H1 (cell line): ENCODE measurements at regions not wholly inside any gene's neighbourhood (a gene's known extent, or its start where the extent isn't known, plus 50 kb on each side); places are given as distances from the start of the nearest gene placed in this dataset.

ENCODE experiments used
- CTCF ChIA-PET: fragments of 300-600 bp; sonication (Branson Sonifier 250); formaldehyde crosslinking; loops from one replicate; lab custom pipeline; 2021; ENCODE audit not compliant: partially characterized antibody; lab: Charles Lee
- POLR2A ChIA-PET: fragments of 300-600 bp; sonication (Branson Sonifier 250); formaldehyde crosslinking; loops from one replicate; lab custom pipeline; 2021; ENCODE audit warnings: inconsistent platforms; ENCODE audit not compliant: partially characterized antibody; lab: Charles Lee
- DNase-seq, 2 experiments: peaks; one replicate each; pipeline versions ENCODE4 v3.0.0 to v3.0.0-alpha.2; 2010 to 2022; ENCODE audit warnings: low spot score in 2 of 2, low read depth in 1 of 2, mixed read lengths in 1 of 2
- FAIRE-seq: peaks from 2 replicates; lab custom pipeline; 2011; peaks lifted over from hg19 to GRCh38; lab: Jason Lieb, UNC
- H2AFZ ChIP-seq: 2 replicates; pipeline ENCODE4 v1.8.1; 2012; ENCODE audit warnings: low read length, inconsistent platforms
- H2AK5ac ChIP-seq: 2 replicates; pipeline ENCODE4 v1.6.1; 2013; ENCODE audit warnings: low read depth, low read length
- H2BK120ac ChIP-seq: replicated peaks from 2 replicates; pipeline ENCODE3; 2013; ENCODE audit warnings: low read depth, low read length, inconsistent platforms
- H2BK12ac ChIP-seq: 2 replicates; pipeline ENCODE4 v1.6.1; 2013; ENCODE audit warnings: low read depth, low read length
- H2BK15ac ChIP-seq: 2 replicates; pipeline ENCODE4 v1.6.1; 2013; ENCODE audit warnings: low read length
- H2BK20ac ChIP-seq: 2 replicates; pipeline ENCODE4 v1.6.1; 2013; ENCODE audit warnings: low read length
- H2BK5ac ChIP-seq: 2 replicates; pipeline ENCODE4 v1.6.1; 2013; ENCODE audit warnings: low read depth, low read length
- H3K14ac ChIP-seq: 2 replicates; pipeline ENCODE4 v1.6.1; 2013; ENCODE audit warnings: inconsistent platforms; ENCODE audit not compliant: insufficient read length
- H3K18ac ChIP-seq: 2 replicates; pipeline ENCODE4 v1.6.1; 2013; ENCODE audit warnings: low read length; ENCODE audit errors: extremely low read depth
- H3K23ac ChIP-seq: 2 replicates; pipeline ENCODE4 v1.6.1; 2013; ENCODE audit warnings: inconsistent platforms; ENCODE audit not compliant: insufficient read length
- H3K23me2 ChIP-seq: 2 replicates; pipeline ENCODE4 v1.6.1; 2013; ENCODE audit warnings: low read depth, low read length
- H3K27ac ChIP-seq: 2 replicates; pipeline ENCODE4 v1.6.1; 2011; ENCODE audit warnings: low read depth, low read length, inconsistent platforms
- H3K27me3 ChIP-seq, 4 experiments: replicated peaks in 1 of 4; 1 replicate in 1 of 4; 2 replicates in 3 of 4; pipeline versions ENCODE4 v1.6.1 to v1.8.1; 2011 to 2013; ENCODE audit warnings: low read length in 3 of 4, mild to moderate bottlenecking in 3 of 4, inconsistent platforms in 2 of 4, mixed read lengths in 2 of 4, moderate library complexity in 1 of 4; ENCODE audit not compliant: control insufficient read depth in 3 of 4, insufficient read depth in 3 of 4; ENCODE audit errors: extremely low read depth in 1 of 4
- H3K36me3 ChIP-seq, 4 experiments: 2 replicates each; pipeline versions ENCODE4 v1.6.1 to v1.8.1; 2011 to 2013; ENCODE audit warnings: mild to moderate bottlenecking in 4 of 4, low read length in 3 of 4, moderate library complexity in 2 of 4, control low read depth in 1 of 4, inconsistent platforms in 1 of 4; ENCODE audit not compliant: insufficient read depth in 4 of 4, control insufficient read depth in 2 of 4
- H3K4ac ChIP-seq: replicated peaks from 2 replicates; pipeline ENCODE3; 2013; ENCODE audit warnings: low read length, low read depth, mixed read lengths, inconsistent platforms; ENCODE audit not compliant: insufficient read length
- H3K4me1 ChIP-seq, 4 experiments: replicated peaks in 1 of 4; 1 replicate in 1 of 4; 2 replicates in 3 of 4; pipeline versions ENCODE4 v1.6.1 to v1.8.1; 2011 to 2013; ENCODE audit warnings: low read length in 3 of 4, inconsistent platforms in 2 of 4, mixed read lengths in 1 of 4; ENCODE audit not compliant: insufficient read depth in 4 of 4, control insufficient read depth in 3 of 4
- H3K4me2 ChIP-seq, 2 experiments: 2 replicates each; pipeline versions ENCODE4 v1.6.1 to v1.8.1; 2011 to 2013; ENCODE audit warnings: low read depth in 2 of 2, low read length in 2 of 2, control low read depth in 1 of 2, inconsistent platforms in 1 of 2, mild to moderate bottlenecking in 1 of 2; ENCODE audit not compliant: insufficient read depth in 1 of 2
- H3K4me3 ChIP-seq, 4 experiments: fragments of 200-600, 300-600 bp in 1 of 4; sonication (generic), shearing (Covaris generic), sonication (Bioruptor Twin) in 1 of 4; 2 replicates each; pipeline versions ENCODE4 v1.5.1 to v1.8.1; 2011 to 2016; ENCODE audit warnings: low read length in 4 of 4, low read depth in 3 of 4, control low read depth in 2 of 4, inconsistent platforms in 2 of 4, mild to moderate bottlenecking in 2 of 4, mixed read lengths in 1 of 4, moderate library complexity in 1 of 4; ENCODE audit not compliant: insufficient read depth in 2 of 4; ENCODE audit errors: extremely low read depth in 1 of 4
- H3K56ac ChIP-seq: replicated peaks from 2 replicates; pipeline ENCODE3; 2013; ENCODE audit warnings: low read depth, mild to moderate bottlenecking, mixed read lengths, low read length, inconsistent platforms; ENCODE audit not compliant: insufficient read length
- H3K79me1 ChIP-seq: 2 replicates; pipeline ENCODE4 v1.6.1; 2013; ENCODE audit warnings: low read depth, low read length, control low read depth
- H3K79me2 ChIP-seq, 2 experiments: 2 replicates each; pipeline versions ENCODE4 v1.6.1 to v1.8.1; 2012 to 2013; ENCODE audit warnings: low read length in 2 of 2, mild to moderate bottlenecking in 2 of 2, inconsistent platforms in 1 of 2; ENCODE audit not compliant: insufficient read depth in 2 of 2, control insufficient read depth in 1 of 2
- H3K9ac ChIP-seq, 4 experiments: replicated peaks in 1 of 4; 1 replicate in 1 of 4; 2 replicates in 3 of 4; pipeline versions ENCODE4 v1.6.1 to v1.8.1; 2011 to 2013; ENCODE audit warnings: low read depth in 3 of 4, low read length in 3 of 4, control low read depth in 2 of 4, mild to moderate bottlenecking in 2 of 4, moderate library complexity in 2 of 4, inconsistent platforms in 1 of 4; ENCODE audit errors: extremely low read depth in 1 of 4
- H3K9me3 ChIP-seq, 2 experiments: 2 replicates each; pipeline versions ENCODE4 v1.6.1 to v1.8.1; 2012 to 2013; ENCODE audit warnings: mild to moderate bottlenecking in 2 of 2, moderate library complexity in 2 of 2, control low read depth in 1 of 2, inconsistent platforms in 1 of 2, low read depth in 1 of 2, low read length in 1 of 2, mixed read lengths in 1 of 2; ENCODE audit not compliant: insufficient read depth in 2 of 2
- H4K20me1 ChIP-seq, 2 experiments: replicated peaks in 1 of 2; 2 replicates each; pipeline versions ENCODE3 to v1.8.1; 2011 to 2013; ENCODE audit warnings: inconsistent platforms in 2 of 2, low read length in 2 of 2, mild to moderate bottlenecking in 1 of 2; ENCODE audit not compliant: insufficient read depth in 2 of 2, control insufficient read depth in 1 of 2
- H4K5ac ChIP-seq: 2 replicates; pipeline ENCODE4 v1.6.1; 2013; ENCODE audit warnings: low read length, low read depth, mixed read lengths, inconsistent platforms; ENCODE audit not compliant: insufficient read length
- H4K8ac ChIP-seq: 2 replicates; pipeline ENCODE4 v1.8.0; 2013; ENCODE audit warnings: mild to moderate bottlenecking, moderate library complexity, low read length, inconsistent platforms; ENCODE audit not compliant: insufficient read depth; ENCODE audit errors: extremely low read depth
- H4K91ac ChIP-seq: replicated peaks from 2 replicates; pipeline ENCODE3; 2013; ENCODE audit warnings: low read length, mixed read lengths, inconsistent platforms; ENCODE audit not compliant: insufficient read length
- ASH2L ChIP-seq: fragments of 200-600, 300-600 bp; sonication (generic); IDR thresholded peaks from one replicate; pipeline ENCODE4 v1.7.1; 2017; ENCODE audit warnings: low read length
- CBX8 ChIP-seq: fragments of 300-800, 300-1000 bp; sonication (generic); IDR thresholded peaks from 2 replicates; pipeline ENCODE4 v1.7.1; 2016; ENCODE audit warnings: low read depth, low read length, borderline replicate concordance
- CHD2 ChIP-seq: IDR thresholded peaks from 2 replicates; pipeline ENCODE4 v1.6.1; 2012; ENCODE audit warnings: low read length, improper control_type of control experiment
- CTBP2 ChIP-seq: IDR thresholded peaks from 2 replicates; pipeline ENCODE4 v1.7.0; 2011; ENCODE audit warnings: borderline replicate concordance, mild to moderate bottlenecking, moderate library complexity, mixed read lengths, low read length; ENCODE audit not compliant: insufficient read depth, insufficient read length
- EGR1 ChIP-seq: IDR thresholded peaks from 2 replicates; pipeline ENCODE4 v1.6.1; 2011; ENCODE audit warnings: low read depth, low read length, borderline replicate concordance
- GTF2F1 ChIP-seq: IDR thresholded peaks from 2 replicates; pipeline ENCODE4 v1.6.1; 2012; ENCODE audit warnings: low read depth, low read length, improper control_type of control experiment, borderline replicate concordance
- JUN ChIP-seq: IDR thresholded peaks from 2 replicates; pipeline ENCODE4 v1.6.1; 2011; ENCODE audit warnings: low read depth, mild to moderate bottlenecking, improper control_type of control experiment, low read length
- JUND ChIP-seq: IDR thresholded peaks from 2 replicates; pipeline ENCODE4 v1.6.1; 2011; ENCODE audit warnings: mild to moderate bottlenecking, improper control_type of control experiment, low read length
- KDM5A ChIP-seq: fragments of 200-600 bp; IDR thresholded peaks from 2 replicates; pipeline ENCODE4 v1.7.1; 2012; ENCODE audit warnings: mild to moderate bottlenecking, low read length, inconsistent platforms, mixed read lengths
- MAFK ChIP-seq: IDR thresholded peaks from 2 replicates; pipeline ENCODE4 v1.6.1; 2012; ENCODE audit warnings: low read depth, mild to moderate bottlenecking, improper control_type of control experiment, low read length
- NANOG ChIP-seq: IDR thresholded peaks from 2 replicates; pipeline ENCODE4 v1.6.1; 2011; ENCODE audit warnings: low read length, low read depth, mild to moderate bottlenecking, inconsistent platforms; ENCODE audit not compliant: insufficient read depth, poor library complexity, severe bottlenecking
- TBP ChIP-seq: IDR thresholded peaks from 2 replicates; pipeline ENCODE4 v1.6.1; 2011; ENCODE audit warnings: low read depth, low read length, improper control_type of control experiment
- YY1 ChIP-seq: IDR thresholded peaks from 2 replicates; pipeline ENCODE4 v1.6.1; 2011; ENCODE audit warnings: low read depth, mild to moderate bottlenecking, low read length

DNA sequence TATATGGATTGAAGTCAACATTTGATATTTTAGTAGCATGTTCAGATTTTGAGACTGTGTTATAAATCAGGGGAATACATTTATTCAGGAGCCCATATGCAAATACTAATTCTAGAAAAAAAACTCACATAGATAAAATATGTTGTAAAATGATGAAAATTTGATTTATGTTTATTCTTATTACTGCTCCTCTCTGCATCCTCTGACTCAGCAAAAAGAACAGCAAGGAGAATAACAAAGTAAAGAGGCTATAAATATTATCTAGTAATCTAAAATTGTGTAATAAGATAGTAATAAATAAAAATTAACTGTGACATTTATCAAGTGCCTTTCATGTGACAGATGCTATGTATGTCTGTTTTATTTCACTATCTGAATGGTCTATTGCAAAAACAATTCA, 507.2 kb upstream of the ANO3 start:
- Histone ChIP-seq H2BK12ac (no peak overlapping the region), H3K79me2 (no peaks in the 10 kb centered on the region), H3K9me3 (no peaks in the 10 kb centered on the region), H3K79me1 (no peaks in the 10 kb centered on the region), H4K20me1 (no peaks in the 10 kb centered on the region), H3K4ac (no peak overlapping the region), H3K27ac (no peak overlapping the region), H3K4me1 (no peaks in the 10 kb centered on the region), H3K23ac (no peak overlapping the region), H3K56ac (no peak overlapping the region), H2BK20ac (no peak overlapping the region), H2AK5ac (no peak overlapping the region), H2BK5ac (no peak overlapping the region), H3K18ac (no peak overlapping the region), H2BK120ac (no peak overlapping the region), H3K14ac (no peak overlapping the region), H4K8ac (no peak overlapping the region), H4K5ac (no peak overlapping the region), H3K23me2 (no peaks in the 10 kb centered on the region), H3K9ac (no peak overlapping the region), H3K4me2 (no peak overlapping the region), H3K4me3 (no peak overlapping the region), H3K36me3 (no peaks in the 10 kb centered on the region), H4K91ac (no peak overlapping the region), H2BK15ac (no peak overlapping the region), H2AFZ (no peak overlapping the region), H3K27me3 (no peaks in the 10 kb centered on the region)
- TF ChIP-seq TBP: no peak
- no peak for TF ChIP-seq MAFK
- TF ChIP-seq EGR1: no peak
- no peak for TF ChIP-seq CHD2
- TF ChIP-seq GTF2F1: no peak
- TF ChIP-seq YY1: no peak
- TF ChIP-seq ASH2L: no peak
- TF ChIP-seq JUND: no peak
- TF ChIP-seq NANOG: no peak
- no peak for TF ChIP-seq JUN
- no peak for TF ChIP-seq CBX8
- TF ChIP-seq CTBP2: no peak
- no peak for TF ChIP-seq KDM5A
- POLR2A ChIA-PET: no interaction called here
- CTCF ChIA-PET: no interaction called here
- FAIRE-seq: no peak
- DNase-seq: no peak
